TTC549 (cell line): ENCODE measurements at regions not wholly inside any gene's neighbourhood (a gene's known extent, or its start where the extent isn't known, plus 50 kb on each side); places are given as distances from the start of the nearest gene placed in this dataset.

Experiments
- FAIRE-seq: peaks from 2 replicates; lab custom pipeline; 2012; peaks lifted over from hg19 to GRCh38; lab: Jason Lieb, UNC

- no peak for FAIRE-seq
These were observed 176.2 kb upstream of the ZMIZ1 start for GRCh38 chr10:78892338-78893176.

GRCh38 chr10:78893217-78893616 is 175.5 kb upstream of the ZMIZ1 start:
- FAIRE-seq = no peak

GRCh38 chr10:78894089-78894840 is 174.5 kb upstream of the ZMIZ1 start:
- no peak for FAIRE-seq

GRCh38 chr10:78894841-78895195 is 173.9 kb upstream of the ZMIZ1 start:
- FAIRE-seq = no peak

- no peak for FAIRE-seq
These were observed 173.3 kb upstream of the ZMIZ1 start for GRCh38 chr10:78895469-78895868.

GRCh38 chr10:78896159-78896928 is 172.4 kb upstream of the ZMIZ1 start:
- no peak for FAIRE-seq

- no peak for FAIRE-seq
These were observed 170.2 kb upstream of the ZMIZ1 start for GRCh38 chr10:78898341-78899097.

GRCh38 chr10:78899098-78899754 is 169.5 kb upstream of the ZMIZ1 start:
- no peak for FAIRE-seq

GRCh38 chr10:78899996-78900714 is 168.6 kb upstream of the ZMIZ1 start:
- no peak for FAIRE-seq

- no peak for FAIRE-seq
These were observed 167.9 kb upstream of the ZMIZ1 start for GRCh38 chr10:78900715-78901430.

GRCh38 chr10:78901694-78902093 is 167.1 kb upstream of the ZMIZ1 start:
- no peak for FAIRE-seq

GRCh38 chr10:78902815-78903214 is 166.0 kb upstream of the ZMIZ1 start:
- FAIRE-seq = no peak

GRCh38 chr10:78903341-78903940 is 165.3 kb upstream of the ZMIZ1 start:
- no peak for FAIRE-seq

GRCh38 chr10:78904196-78904595 is 164.6 kb upstream of the ZMIZ1 start:
- no peak for FAIRE-seq

GRCh38 chr10:78905015-78905956 is 163.5 kb upstream of the ZMIZ1 start:
- FAIRE-seq = no peak

- FAIRE-seq = no peak
These were observed 162.8 kb upstream of the ZMIZ1 start for GRCh38 chr10:78905957-78906308.

GRCh38 chr10:78906734-78907390 is 161.9 kb upstream of the ZMIZ1 start:
- no peak for FAIRE-seq

- FAIRE-seq = no peak
These were observed 161.1 kb upstream of the ZMIZ1 start for GRCh38 chr10:78907551-78908211.
